ENCODE measurements at regions not wholly inside any gene's neighbourhood (a gene's known extent, or its start where the extent isn't known, plus 50 kb on each side); places are given as distances from the start of the nearest gene placed in this dataset.
A peak's percentile ranks its signal among the peaks of the same experiment; 100 is the strongest.

- H3K9me3 Mint-ChIP-seq (ENCODE audit: low read depth, unreplicated experiment) = no peaks in the 10 kb centered on the region
- DNase-seq = peak; percentile 66
- peak; percentile 32 for TF ChIP-seq CTCF (IDR thresholded peaks at IDR 0.05; ENCODE audit: unreplicated experiment)
- intact Hi-C loops (cut with micrococcal nuclease; ENCODE audit: unreplicated experiment) = loop anchor here (2.0 kb wide), 2 partner anchors 214 to 328 kb away; no protein-coding TSS in a partner anchor
- no peaks in the 10 kb centered on the region for H3K36me3 Mint-ChIP-seq (ENCODE audit: insufficient read depth, unreplicated experiment)
- H3K4me1 Mint-ChIP-seq (ENCODE audit: low read depth, unreplicated experiment) = peaks cover 18% of the 10 kb centered on the region
- H3K4me3 Mint-ChIP-seq (ENCODE audit: low read depth, unreplicated experiment) = no peak overlapping the region
- H3K27ac Mint-ChIP-seq (ENCODE audit: unreplicated experiment) = no peak overlapping the region
- no TSS peak for BruUV-seq (replicated peaks)
- no peaks in the 10 kb centered on the region for H3K27me3 Mint-ChIP-seq (ENCODE audit: unreplicated experiment)
- CTCF ChIA-PET = interaction anchor here (0.7 to 1.4 kb wide), 12 partner anchors 9 to 745 kb away, joined by 3 to 15 read pairs (median 4); no protein-coding TSS in a partner anchor
Measured at GRCh38 chr14:32254952-32255679, 52.0 kb upstream of the RNU6-8 start.

GRCh38 chr14:32255789-32256188 is 52.7 kb upstream of the RNU6-8 start:
- Mint-ChIP-seq H3K27me3 (ENCODE audit: unreplicated experiment) (no peaks in the 10 kb centered on the region), H3K4me1 (ENCODE audit: low read depth, unreplicated experiment) (peaks cover 21% of the 10 kb centered on the region), H3K9me3 (ENCODE audit: low read depth, unreplicated experiment) (no peaks in the 10 kb centered on the region), H3K36me3 (ENCODE audit: insufficient read depth, unreplicated experiment) (no peaks in the 10 kb centered on the region), H3K4me3 (ENCODE audit: low read depth, unreplicated experiment) (no peak overlapping the region), H3K27ac (ENCODE audit: unreplicated experiment) (no peak overlapping the region)
- BruUV-seq (replicated peaks) = no TSS peak
- CTCF ChIA-PET = no interaction called here
- no peak for TF ChIP-seq CTCF (IDR thresholded peaks at IDR 0.05; ENCODE audit: unreplicated experiment)
- no peak for DNase-seq
- intact Hi-C loops (cut with micrococcal nuclease; ENCODE audit: unreplicated experiment) = loop anchor here (2.0 kb wide), 2 partner anchors 213 to 329 kb away; no protein-coding TSS in a partner anchor

- Mint-ChIP-seq H3K27ac (ENCODE audit: unreplicated experiment) (no peak overlapping the region), H3K4me3 (ENCODE audit: low read depth, unreplicated experiment) (no peak overlapping the region), H3K27me3 (ENCODE audit: unreplicated experiment) (no peaks in the 10 kb centered on the region), H3K4me1 (ENCODE audit: low read depth, unreplicated experiment) (peaks cover 21% of the 10 kb centered on the region), H3K9me3 (ENCODE audit: low read depth, unreplicated experiment) (no peaks in the 10 kb centered on the region), H3K36me3 (ENCODE audit: insufficient read depth, unreplicated experiment) (no peaks in the 10 kb centered on the region)
- no peak for TF ChIP-seq CTCF (IDR thresholded peaks at IDR 0.05; ENCODE audit: unreplicated experiment)
- intact Hi-C loops (cut with micrococcal nuclease; ENCODE audit: unreplicated experiment) = no loop called here
- CTCF ChIA-PET = no interaction called here
- no peak for DNase-seq
- no TSS peak for BruUV-seq (replicated peaks)
Measured at GRCh38 chr14:32256576-32256975, 53.5 kb upstream of the RNU6-8 start.

GRCh38 chr14:32258336-32258993 is 55.4 kb upstream of the RNU6-8 start:
- DNase-seq = no peak
- Mint-ChIP-seq H3K4me3 (ENCODE audit: low read depth, unreplicated experiment) (no peak overlapping the region), H3K9me3 (ENCODE audit: low read depth, unreplicated experiment) (peaks cover 3% of the 10 kb centered on the region), H3K27me3 (ENCODE audit: unreplicated experiment) (no peaks in the 10 kb centered on the region), H3K4me1 (ENCODE audit: low read depth, unreplicated experiment) (peaks cover 21% of the 10 kb centered on the region), H3K36me3 (ENCODE audit: insufficient read depth, unreplicated experiment) (no peaks in the 10 kb centered on the region), H3K27ac (ENCODE audit: unreplicated experiment) (no peak overlapping the region)
- no peak for TF ChIP-seq CTCF (IDR thresholded peaks at IDR 0.05; ENCODE audit: unreplicated experiment)
- no TSS peak for BruUV-seq (replicated peaks)
- CTCF ChIA-PET = interaction anchor here (1.0 to 2.1 kb wide), 3 partner anchors 12 to 302 kb away, joined by 3 to 10 read pairs (median 6); no protein-coding TSS in a partner anchor
- intact Hi-C loops (cut with micrococcal nuclease; ENCODE audit: unreplicated experiment) = loop anchor here (2.0 kb wide), 1 partner anchor 302 kb away; no protein-coding TSS in a partner anchor

Data from Calu3 (cell line).